Uterus (tissue), 2 donors: ENCODE measurements at regions not wholly inside any gene's neighbourhood (a gene's known extent, or its start where the extent isn't known, plus 50 kb on each side); places are given as distances from the start of the nearest gene placed in this dataset.

ENCODE experiments used
- POLR2A ChIP-seq, 2 donors: fragments of 450-650 bp; IDR thresholded peaks; one replicate each; pipeline ENCODE4 v1.6.1; 2016; ENCODE audit warnings: antibody characterized with exemption in 2 of 2, mild to moderate bottlenecking in 1 of 2, moderate library complexity in 1 of 2
- TF ChIP-seq, protein P1 (sequence below), 4 experiments: fragments of 200-600 bp in 2 of 4; fragments of 450-650 bp in 2 of 4; sonication (generic) in 2 of 4; IDR thresholded peaks; one replicate each; pipeline ENCODE4 v1.5.1; 2016 to 2019; ENCODE audit warnings: antibody characterized with exemption in 4 of 4, mild to moderate bottlenecking in 2 of 4, moderate library complexity in 1 of 4

DNA sequence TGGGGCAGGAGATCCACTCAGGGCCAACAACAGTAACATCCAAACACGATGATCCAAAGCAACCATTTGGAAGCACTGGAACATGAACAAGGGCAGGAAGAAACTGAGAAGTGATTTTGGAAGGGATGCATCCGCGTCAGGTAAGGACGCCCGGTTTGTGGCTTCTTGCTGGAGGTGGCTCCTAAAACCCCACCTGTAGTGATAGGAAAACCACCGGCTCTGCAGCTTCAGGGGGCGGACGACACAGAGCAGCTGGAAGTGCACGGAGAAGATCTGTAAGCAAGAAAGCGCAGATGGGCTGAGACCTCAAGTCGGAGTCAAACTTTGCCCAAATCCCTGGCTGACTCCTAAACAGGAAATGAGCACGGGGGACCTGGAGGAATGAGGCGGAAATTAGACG, 1066.1 kb downstream of the BRD1 start:
- no peak for TF ChIP-seq POLR2A (IDR thresholded peaks at IDR 0.05)
- TF ChIP-seq, protein P1, sequence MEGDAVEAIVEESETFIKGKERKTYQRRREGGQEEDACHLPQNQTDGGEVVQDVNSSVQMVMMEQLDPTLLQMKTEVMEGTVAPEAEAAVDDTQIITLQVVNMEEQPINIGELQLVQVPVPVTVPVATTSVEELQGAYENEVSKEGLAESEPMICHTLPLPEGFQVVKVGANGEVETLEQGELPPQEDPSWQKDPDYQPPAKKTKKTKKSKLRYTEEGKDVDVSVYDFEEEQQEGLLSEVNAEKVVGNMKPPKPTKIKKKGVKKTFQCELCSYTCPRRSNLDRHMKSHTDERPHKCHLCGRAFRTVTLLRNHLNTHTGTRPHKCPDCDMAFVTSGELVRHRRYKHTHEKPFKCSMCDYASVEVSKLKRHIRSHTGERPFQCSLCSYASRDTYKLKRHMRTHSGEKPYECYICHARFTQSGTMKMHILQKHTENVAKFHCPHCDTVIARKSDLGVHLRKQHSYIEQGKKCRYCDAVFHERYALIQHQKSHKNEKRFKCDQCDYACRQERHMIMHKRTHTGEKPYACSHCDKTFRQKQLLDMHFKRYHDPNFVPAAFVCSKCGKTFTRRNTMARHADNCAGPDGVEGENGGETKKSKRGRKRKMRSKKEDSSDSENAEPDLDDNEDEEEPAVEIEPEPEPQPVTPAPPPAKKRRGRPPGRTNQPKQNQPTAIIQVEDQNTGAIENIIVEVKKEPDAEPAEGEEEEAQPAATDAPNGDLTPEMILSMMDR (IDR thresholded peaks at IDR 0.05): no peak
